H1 (cell line): ENCODE measurements at regions not wholly inside any gene's neighbourhood (a gene's known extent, or its start where the extent isn't known, plus 50 kb on each side); places are given as distances from the start of the nearest gene placed in this dataset.

ENCODE experiments used
- EP300 ChIP-seq, 2 experiments: IDR thresholded peaks; 1 replicate in 1 of 2; 2 replicates in 1 of 2; pipeline ENCODE4 v1.6.1; 2011 to 2012; ENCODE audit warnings: low read depth in 2 of 2, low read length in 2 of 2, mild to moderate bottlenecking in 2 of 2, borderline replicate concordance in 1 of 2, inconsistent platforms in 1 of 2, moderate library complexity in 1 of 2
- RFX5 ChIP-seq: IDR thresholded peaks from 2 replicates; pipeline ENCODE4 v1.6.1; 2011; ENCODE audit warnings: low read depth, low read length, improper control_type of control experiment, borderline replicate concordance
- SAP30 ChIP-seq: fragments of 300-600 bp; sonication (generic); IDR thresholded peaks from 2 replicates; pipeline ENCODE4 v1.7.1; 2012; ENCODE audit warnings: low read length, moderate library complexity, mild to moderate bottlenecking, inconsistent platforms; ENCODE audit not compliant: insufficient read depth, insufficient replicate concordance
- SP1 ChIP-seq: IDR thresholded peaks from 2 replicates; pipeline ENCODE4 v1.6.1; 2011; ENCODE audit warnings: low read depth, low read length

- no peak for TF ChIP-seq RFX5
- TF ChIP-seq SAP30: no peak
- no peak for TF ChIP-seq SP1
- no peak for TF ChIP-seq EP300 (IDR thresholded peaks at IDR 0.05; ENCODE audit: borderline replicate concordance in 1 of 2, low read depth in 2 of 2, low read length in 2 of 2)
Observed at GRCh38 chr12:67453191-67453590, 184.0 kb downstream of the CAND1 start (continued).
